ENCODE measurements at regions not wholly inside any gene's neighbourhood (a gene's known extent, or its start where the extent isn't known, plus 50 kb on each side); places are given as distances from the start of the nearest gene placed in this dataset.
"Not testable (repeated sequence)": the region's sequence is repeated elsewhere in the genome, so short reads cannot be mapped to it uniquely, and the experiment has no call there.

DNA sequence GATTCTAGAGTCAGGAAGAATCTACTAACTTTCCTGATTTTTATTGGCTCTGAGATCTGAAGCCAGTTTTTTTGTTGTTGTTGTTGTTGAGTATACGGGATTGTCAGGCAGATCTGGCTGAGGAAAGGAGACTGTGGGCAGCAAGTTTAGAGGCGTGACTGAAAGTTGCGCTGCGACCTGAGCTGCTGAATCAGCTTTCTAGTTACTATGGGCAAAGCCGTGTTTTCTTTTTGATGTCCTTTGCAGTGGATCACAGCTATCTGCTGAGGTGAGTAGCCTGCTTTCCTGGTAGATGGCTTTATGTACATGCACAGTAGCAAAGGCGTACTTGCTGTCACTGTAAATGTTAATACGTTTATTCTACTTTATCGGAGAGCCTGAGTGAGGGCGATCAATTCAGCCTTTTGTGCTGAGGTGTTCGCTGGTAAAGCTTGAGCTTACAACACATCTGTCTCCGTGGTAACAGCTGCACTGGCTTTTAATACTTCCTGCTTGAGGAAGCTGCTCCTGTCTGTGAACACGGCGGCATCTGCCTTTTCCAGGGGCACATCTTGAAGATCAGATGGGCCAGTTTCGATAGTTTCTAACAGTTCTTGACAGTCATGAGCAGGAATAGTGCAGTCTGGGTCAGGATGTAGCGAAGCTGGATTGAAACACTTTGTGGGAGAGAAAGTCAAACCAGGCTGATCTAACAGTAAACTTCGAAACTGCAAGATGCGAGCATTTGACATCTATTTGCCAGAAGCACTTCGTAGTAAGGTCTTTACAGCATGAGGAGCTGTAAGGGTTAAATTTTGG, 118.9 kb downstream of the UNC93B1 start:
- not testable (repeated sequence) for H3K9me3 ChIP-seq (ENCODE audit: control insufficient read depth, insufficient read depth, low read length); H3K36me3 ChIP-seq (ENCODE audit: insufficient read depth, low read length); H3K4me1 ChIP-seq (ENCODE audit: insufficient read depth, low read length); H3K9ac ChIP-seq (ENCODE audit: low read depth, low read length)

DNA sequence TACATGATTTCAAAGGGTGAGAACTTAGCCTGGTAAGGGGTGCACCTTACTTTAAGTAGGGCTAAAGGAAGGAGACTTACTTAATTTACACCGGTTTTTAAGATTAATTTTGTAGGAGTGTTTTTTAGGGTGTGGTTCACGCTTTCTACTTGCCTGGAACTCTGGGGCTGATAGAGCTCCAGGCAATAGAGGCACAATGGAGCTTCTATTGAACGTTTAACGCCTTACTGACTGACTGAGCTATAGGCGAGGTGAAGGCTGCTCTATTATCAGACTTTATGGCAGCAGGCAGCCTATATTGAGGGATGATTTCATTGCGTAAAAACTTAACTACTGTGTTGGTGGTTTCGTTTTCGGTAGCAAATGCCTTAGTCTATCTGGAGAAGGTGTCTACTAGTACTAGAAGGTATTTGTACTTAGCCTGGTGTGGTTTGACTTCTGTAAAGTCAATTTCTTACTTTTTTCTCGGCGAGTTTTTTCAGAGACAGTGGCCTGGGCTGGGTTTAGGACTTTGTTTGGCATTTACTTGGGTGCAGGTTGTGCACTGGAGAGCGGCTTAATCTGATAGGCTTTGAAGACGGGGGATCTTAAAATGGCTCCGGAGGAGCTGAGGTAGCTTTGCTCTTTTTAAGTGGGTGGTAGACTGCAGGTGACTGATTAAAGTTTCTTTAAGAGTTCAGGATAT, 119.7 kb downstream of the UNC93B1 start:
- not testable (repeated sequence) for H3K4me1 ChIP-seq (ENCODE audit: insufficient read depth, low read length); H3K36me3 ChIP-seq (ENCODE audit: insufficient read depth, low read length); H3K9ac ChIP-seq (ENCODE audit: low read depth, low read length)

DNA sequence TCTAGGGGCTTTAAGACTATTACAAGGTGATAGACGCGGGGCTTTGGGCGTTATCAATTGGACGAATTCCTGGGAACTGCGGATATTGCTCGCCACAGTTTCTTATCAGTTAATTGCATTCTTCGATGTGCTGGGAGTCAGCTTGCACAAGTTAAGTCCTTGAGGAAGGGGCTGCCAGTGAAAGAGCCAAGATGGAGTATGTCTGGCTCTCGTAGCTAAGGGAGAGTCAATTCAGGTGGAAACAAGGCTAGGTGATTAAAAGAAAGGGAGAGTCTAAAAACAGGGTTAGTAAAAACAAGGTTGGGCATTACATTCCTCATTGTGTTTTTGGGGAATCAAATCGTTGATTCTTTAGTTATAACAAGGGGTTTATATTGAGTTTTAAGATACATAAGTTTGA, 121.6 kb downstream of the UNC93B1 start:
- H3K4me1 ChIP-seq (ENCODE audit: insufficient read depth, low read length); H3K36me3 ChIP-seq (ENCODE audit: insufficient read depth, low read length); H3K9me3 ChIP-seq (ENCODE audit: control insufficient read depth, insufficient read depth, low read length); H3K9ac ChIP-seq (ENCODE audit: low read depth, low read length): not testable (repeated sequence)

More for the DNA sequence above, 119.7 kb downstream of the UNC93B1 start:
- H3K9me3 ChIP-seq (ENCODE audit: control insufficient read depth, insufficient read depth, low read length) = not testable (repeated sequence)

DNA sequence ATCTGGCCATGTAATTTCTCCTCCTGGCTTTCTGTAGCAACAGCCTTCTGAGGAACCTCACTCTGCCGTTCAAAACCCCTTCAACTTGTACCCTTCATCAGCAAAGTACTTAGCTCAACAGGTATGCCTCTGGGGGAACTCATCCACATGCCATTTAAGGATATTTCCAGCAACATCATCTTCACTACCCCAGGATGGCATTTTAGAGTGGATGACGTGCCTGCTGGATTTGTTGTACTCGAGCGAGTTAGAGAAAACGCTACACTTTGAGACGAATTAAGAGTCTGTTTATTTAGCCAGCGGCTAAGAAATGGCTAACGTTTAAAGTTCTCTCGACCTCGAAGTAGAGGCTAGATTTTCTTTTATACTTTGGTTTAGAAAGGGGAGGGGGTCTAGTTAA, 122.1 kb downstream of the UNC93B1 start:
- H3K36me3 ChIP-seq (ENCODE audit: insufficient read depth, low read length); H3K9ac ChIP-seq (ENCODE audit: low read depth, low read length); H3K4me1 ChIP-seq (ENCODE audit: insufficient read depth, low read length); H3K9me3 ChIP-seq (ENCODE audit: control insufficient read depth, insufficient read depth, low read length): not testable (repeated sequence)

DNA sequence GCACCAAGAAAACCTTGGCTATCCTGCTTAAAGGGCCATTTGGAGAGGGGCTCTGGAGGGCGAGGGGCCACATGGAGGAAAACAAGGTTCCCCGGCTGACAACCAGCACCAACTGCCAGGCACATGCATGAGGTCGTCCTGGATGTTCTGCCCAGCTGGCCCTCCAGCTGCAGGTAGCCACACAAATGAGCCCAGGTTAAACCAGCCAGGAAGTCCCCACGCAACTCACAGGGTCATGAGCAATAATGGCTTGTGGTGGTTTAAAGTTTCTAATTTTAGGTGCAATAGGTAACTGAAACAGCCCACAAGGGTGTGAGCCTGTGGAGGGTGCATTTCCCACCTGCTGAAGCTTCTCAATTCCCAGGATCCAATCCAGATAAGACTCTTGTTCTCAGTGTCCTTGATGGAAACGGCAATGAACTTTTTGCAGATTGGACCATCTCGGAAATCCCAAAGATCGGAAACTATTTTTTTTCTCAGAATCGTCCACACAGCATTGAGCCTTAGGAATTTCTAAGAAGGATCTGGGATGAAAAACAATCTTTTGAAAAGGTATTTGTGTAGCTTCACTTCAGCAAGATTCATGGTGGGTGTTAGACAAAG, 123.2 kb downstream of the UNC93B1 start:
- H3K4me1 ChIP-seq (ENCODE audit: insufficient read depth, low read length); H3K36me3 ChIP-seq (ENCODE audit: insufficient read depth, low read length); H3K9ac ChIP-seq (ENCODE audit: low read depth, low read length); H3K9me3 ChIP-seq (ENCODE audit: control insufficient read depth, insufficient read depth, low read length): not testable (repeated sequence)

DNA sequence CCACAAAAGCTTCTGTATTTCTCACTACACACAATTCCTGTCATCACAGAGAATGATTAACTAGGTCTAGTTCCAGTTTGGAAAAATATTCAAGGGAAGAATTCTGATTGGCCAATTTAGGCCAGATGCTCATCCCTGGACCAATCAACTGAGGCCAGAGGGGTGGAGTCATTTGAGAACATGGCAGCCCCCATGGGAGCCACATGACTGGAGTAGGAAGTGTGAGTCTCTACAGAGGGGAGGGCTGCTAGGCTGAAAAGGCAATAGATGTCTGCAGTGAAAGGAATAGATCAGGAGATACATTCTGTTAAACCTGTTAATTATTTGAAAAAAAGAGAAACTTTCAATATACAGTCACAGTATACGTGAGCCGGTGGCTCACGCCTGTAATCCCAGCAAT, 125.2 kb downstream of the UNC93B1 start:
- not testable (repeated sequence) for H3K36me3 ChIP-seq (ENCODE audit: insufficient read depth, low read length); H3K9me3 ChIP-seq (ENCODE audit: control insufficient read depth, insufficient read depth, low read length)

DNA sequence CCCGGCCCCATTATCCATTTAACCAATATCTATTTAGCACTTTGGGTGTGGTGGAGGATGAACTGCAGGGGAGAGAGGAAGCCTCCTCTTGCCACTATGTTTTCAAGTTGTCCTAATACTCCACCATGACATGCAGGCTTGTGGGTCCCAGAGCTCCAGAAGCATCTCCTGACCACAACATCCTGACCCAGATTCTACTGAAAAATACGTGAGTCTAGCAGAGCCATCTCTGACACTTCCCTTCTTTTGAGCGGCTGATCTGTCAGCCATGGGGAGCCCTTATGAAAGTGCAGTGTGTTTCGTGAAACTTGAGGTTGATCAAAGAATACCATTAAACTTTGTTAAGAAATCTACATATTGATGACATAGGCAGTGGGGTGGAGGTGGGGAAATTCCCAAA, 126.6 kb downstream of the UNC93B1 start:
- H3K9ac ChIP-seq (ENCODE audit: low read depth, low read length); H3K4me1 ChIP-seq (ENCODE audit: insufficient read depth, low read length); H3K36me3 ChIP-seq (ENCODE audit: insufficient read depth, low read length); H3K9me3 ChIP-seq (ENCODE audit: control insufficient read depth, insufficient read depth, low read length): not testable (repeated sequence)

More for the DNA sequence above, 125.2 kb downstream of the UNC93B1 start:
- not testable (repeated sequence) for H3K9ac ChIP-seq (ENCODE audit: low read depth, low read length); H3K4me1 ChIP-seq (ENCODE audit: insufficient read depth, low read length)

DNA sequence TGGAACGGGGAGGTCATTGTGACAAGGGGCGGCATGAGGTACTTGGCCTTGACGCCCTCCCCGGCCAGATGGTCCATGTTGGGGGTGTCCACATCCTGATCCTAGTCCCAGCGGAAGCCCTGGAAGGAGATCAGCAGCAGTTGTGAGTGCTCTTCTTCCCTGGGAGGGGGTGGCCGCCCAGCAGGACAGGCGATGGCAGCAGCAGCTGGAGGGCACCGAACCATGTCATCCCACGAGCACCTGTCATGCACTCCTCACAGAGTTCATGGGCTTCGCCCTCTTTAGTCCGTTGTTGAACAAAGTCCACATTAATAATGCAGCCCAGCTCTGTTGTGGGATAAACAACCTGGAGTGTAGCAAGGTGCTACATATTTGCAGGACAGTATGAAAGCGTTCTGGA, 130.7 kb downstream of the UNC93B1 start:
- H3K9ac ChIP-seq (ENCODE audit: low read depth, low read length); H3K36me3 ChIP-seq (ENCODE audit: insufficient read depth, low read length); H3K9me3 ChIP-seq (ENCODE audit: control insufficient read depth, insufficient read depth, low read length); H3K4me1 ChIP-seq (ENCODE audit: insufficient read depth, low read length): not testable (repeated sequence)

DNA sequence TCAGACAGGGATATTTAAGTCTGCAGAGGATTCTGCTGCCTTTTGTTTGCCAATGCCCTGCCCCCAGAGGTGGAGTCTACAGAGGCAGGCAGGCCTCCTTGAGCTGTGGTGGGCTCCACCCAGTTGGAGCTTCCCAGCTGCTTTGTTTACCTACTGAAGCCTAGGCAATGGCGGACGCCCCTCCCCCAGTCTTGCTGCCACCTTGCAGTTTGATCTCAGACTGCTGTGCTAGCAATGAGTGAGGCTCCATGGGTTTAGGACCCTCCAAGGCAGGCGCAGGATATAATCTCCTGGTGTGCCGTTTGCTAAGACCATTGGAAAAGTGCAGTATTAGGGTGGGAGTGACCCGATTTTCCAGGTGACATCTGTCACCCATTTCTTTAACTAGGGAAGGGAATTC, 132.7 kb downstream of the UNC93B1 start:
- not testable (repeated sequence) for H3K4me1 ChIP-seq (ENCODE audit: insufficient read depth, low read length); H3K9ac ChIP-seq (ENCODE audit: low read depth, low read length); H3K36me3 ChIP-seq (ENCODE audit: insufficient read depth, low read length); H3K9me3 ChIP-seq (ENCODE audit: control insufficient read depth, insufficient read depth, low read length)

DNA sequence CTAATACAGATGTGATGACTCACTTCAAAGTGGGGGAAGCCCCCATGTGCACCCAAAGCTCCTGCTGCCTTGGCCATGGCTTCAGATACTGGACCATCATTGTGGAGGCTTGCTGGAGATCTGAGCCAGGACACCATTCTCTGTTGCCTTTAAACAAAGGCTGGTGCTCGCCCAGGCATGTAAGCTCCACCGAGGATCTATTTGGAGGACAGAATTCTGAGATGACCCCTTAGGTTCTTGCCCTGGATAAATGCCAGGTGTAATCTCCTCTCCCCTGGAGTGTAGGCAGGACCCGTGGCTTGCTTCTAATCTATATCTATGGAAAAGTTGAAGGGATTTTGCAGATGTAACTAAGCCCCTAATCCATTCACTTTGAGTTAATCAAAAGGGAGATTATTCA, 141.0 kb downstream of the UNC93B1 start:
- not testable (repeated sequence) for H3K4me1 ChIP-seq (ENCODE audit: insufficient read depth, low read length); H3K9me3 ChIP-seq (ENCODE audit: control insufficient read depth, insufficient read depth, low read length); H3K36me3 ChIP-seq (ENCODE audit: insufficient read depth, low read length); H3K9ac ChIP-seq (ENCODE audit: low read depth, low read length)

DNA sequence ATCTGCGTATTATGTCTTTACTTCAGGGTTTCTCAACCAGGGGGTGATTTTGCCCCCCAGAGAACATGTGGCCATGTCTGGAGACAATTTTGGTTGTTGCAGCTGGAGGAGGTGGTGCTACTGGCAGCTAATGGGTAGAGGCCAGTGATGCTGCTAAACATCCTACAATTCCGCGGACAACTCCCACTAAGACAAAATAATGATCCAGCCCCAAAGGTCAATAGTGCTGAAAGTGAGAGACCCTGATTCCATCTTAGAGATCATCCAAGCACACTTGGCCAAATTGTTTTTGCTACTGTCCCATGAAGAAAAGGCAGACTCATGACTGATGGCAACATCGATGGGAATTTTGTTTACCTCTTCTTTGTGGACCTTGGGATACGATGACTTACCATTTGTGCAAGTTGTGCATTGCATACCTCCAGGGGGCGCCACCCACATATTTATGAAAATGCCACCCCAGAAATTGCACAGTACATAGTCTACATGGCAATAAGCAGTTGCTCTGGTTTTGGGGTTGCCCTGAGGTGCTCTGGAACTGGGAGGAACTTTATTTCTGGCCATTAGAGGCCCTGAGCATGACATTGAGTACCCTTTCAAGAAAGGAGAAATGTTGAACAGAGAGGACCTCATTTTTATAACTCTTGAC, 144.3 kb downstream of the UNC93B1 start:
- H3K9ac ChIP-seq (ENCODE audit: low read depth, low read length); H3K4me1 ChIP-seq (ENCODE audit: insufficient read depth, low read length); H3K36me3 ChIP-seq (ENCODE audit: insufficient read depth, low read length); H3K9me3 ChIP-seq (ENCODE audit: control insufficient read depth, insufficient read depth, low read length): not testable (repeated sequence)

DNA sequence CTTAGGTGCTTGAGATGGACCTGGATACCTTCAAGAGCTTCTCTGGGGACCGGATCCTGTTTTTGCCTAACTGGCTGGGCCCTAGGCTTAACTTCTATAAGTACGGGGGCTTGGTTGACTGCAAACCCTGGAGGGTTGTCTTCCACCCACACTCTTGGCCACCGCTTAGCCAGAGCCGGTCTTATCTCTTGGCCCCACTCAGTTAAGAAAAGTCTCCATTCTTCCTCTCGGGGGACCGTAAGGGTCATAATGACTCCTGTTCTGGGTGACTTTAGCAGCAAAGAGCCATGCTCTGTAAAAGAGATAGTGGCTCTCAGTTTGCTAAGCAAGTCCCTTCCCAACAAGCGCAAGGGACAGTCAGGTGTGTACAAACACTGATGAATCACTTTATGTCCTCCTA, 153.2 kb downstream of the UNC93B1 start:
- not testable (repeated sequence) for H3K4me1 ChIP-seq (ENCODE audit: insufficient read depth, low read length); H3K9ac ChIP-seq (ENCODE audit: low read depth, low read length); H3K36me3 ChIP-seq (ENCODE audit: insufficient read depth, low read length); H3K9me3 ChIP-seq (ENCODE audit: control insufficient read depth, insufficient read depth, low read length)

DNA sequence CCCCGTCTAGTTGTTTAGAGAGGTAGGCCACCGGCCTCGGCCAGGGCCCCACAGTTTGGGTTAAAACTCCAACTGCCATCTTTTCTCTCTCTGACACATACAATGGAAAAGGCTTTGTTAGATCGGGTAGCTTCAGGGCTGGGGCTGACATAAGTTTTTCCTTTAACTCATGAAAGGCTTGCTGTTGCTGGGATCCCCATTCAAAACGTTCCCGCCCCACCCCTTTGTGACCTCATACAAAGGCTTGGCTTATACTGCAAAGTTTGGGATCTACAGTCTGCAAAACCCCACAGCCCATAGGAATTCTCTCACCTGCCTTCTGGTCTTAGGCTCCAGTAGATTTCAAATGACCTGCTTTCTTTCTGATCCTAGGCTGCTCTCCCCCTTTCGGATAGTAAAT, 154.1 kb downstream of the UNC93B1 start:
- not testable (repeated sequence) for H3K9me3 ChIP-seq (ENCODE audit: control insufficient read depth, insufficient read depth, low read length); H3K9ac ChIP-seq (ENCODE audit: low read depth, low read length); H3K36me3 ChIP-seq (ENCODE audit: insufficient read depth, low read length); H3K4me1 ChIP-seq (ENCODE audit: insufficient read depth, low read length)

DNA sequence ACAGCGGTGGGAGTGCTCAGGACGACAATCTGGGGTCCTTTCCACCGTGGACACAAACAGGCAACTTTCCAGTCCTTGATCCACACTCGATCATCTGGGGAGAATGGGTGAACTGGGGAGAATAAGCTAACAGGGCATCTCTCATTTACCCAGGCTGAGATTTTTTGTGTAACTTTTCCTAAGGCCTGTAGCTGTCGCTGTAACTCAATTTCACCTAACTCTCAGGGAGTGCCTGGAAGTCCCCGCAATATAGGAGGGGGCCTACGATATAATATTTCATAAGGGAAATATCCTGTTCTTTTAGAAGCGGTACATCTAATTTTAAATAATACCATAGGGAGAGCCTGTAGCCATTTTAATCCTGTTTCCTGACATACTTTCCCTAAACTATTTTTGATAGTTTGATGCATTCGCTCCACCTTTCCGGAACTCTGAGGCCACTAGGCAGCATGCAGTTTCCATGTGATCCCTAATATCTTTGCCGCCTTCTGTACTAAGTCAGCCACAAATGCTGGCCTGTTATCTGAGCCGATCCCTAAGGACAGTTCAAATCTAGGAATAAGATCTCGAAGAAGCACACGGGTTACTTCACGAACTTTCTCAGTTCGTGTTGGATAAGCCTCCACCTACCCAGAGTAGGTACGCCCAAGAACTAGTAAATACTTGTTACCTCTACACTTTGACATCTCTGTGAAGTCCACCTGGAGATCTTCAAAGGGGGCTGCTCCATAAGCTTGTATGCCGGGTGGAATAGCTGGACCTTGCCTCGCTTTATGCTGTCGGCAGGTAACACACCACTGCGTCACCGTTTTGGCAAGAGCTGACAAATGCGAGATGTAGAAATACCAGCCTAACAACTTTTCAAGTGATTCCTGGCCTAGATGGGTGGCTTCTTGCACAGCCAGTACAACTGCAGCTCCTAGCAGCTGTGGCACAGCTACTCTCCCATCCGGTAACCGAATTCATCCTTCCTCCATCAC, 155.7 kb downstream of the UNC93B1 start:
- H3K9me3 ChIP-seq (ENCODE audit: control insufficient read depth, insufficient read depth, low read length); H3K36me3 ChIP-seq (ENCODE audit: insufficient read depth, low read length); H3K9ac ChIP-seq (ENCODE audit: low read depth, low read length); H3K4me1 ChIP-seq (ENCODE audit: insufficient read depth, low read length): not testable (repeated sequence)

All from ES-I3 (cell line).